ENCODE measurements at regions not wholly inside any gene's neighbourhood (a gene's known extent, or its start where the extent isn't known, plus 50 kb on each side); places are given as distances from the start of the nearest gene placed in this dataset.
"Not testable (repeated sequence)": the region's sequence is repeated elsewhere in the genome, so short reads cannot be mapped to it uniquely, and the experiment has no call there.

GRCh38 chr5:57725658-57726504, 243.3 kb upstream of the ACTBL2 start:
- no peak for DNase-seq

DNA sequence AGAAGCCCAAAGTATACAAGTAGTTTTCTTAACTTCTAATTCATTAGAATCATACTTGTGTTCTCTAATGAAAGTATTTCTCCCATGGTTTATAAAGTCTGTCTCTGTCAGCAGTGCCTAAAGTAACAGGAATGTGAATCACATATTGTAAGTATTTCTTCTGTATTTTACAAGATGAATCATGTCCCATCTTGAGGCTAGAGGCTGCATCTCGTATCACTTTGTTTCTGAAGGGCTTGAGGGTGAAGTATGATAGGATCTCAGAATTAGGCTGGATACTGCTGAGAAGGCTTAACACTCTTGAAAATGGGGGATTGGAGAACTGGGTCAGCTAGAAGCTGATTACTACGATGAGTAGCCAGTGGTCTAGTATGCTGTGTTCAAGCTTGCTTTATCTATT, 242.2 kb upstream of the ACTBL2 start:
- no peak for DNase-seq

DNA sequence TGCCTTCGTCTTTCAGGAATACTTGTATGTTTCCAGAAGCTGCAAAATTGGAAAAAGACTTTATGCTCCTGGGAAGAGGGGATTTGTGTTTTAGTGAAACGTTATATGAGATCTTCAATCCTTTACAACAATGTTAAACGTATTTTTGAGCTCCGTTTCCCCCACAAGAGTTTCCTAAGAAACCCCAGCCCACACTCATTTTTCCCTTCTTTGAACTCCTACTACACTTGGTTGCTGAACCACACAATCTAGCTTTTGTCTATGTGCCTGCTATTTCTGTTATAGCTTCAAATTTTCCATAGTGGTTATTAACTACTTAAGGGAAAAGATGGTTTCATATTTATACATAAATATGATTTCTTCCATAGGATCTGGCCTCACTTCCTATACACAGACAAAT, 238.6 kb upstream of the ACTBL2 start:
- DNase-seq = no peak

- no peak for DNase-seq
These were observed 238.0 kb upstream of the ACTBL2 start for GRCh38 chr5:57720656-57721055.

DNA sequence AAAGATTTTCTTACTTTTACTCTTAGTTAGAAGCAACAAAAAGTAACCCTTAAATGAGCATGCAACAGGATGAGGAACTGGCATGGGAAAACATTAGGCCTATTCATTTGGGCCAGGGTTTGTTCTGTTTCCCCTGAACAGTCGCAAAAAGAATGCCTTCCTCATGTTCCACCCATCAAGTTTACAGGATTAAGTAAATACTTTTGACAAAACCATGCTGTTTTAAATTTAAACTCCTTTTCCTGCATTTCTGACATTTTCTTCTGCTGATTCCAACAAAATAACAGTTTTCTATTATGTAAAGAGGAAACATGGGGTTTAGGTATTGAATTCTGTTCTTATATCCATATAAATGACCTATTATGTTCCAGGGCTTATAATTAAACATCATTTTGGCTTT, 236.6 kb upstream of the ACTBL2 start:
- no peak for DNase-seq

GRCh38 chr5:57718155-57718554, 235.5 kb upstream of the ACTBL2 start:
- no peak for DNase-seq

- no peak for DNase-seq
These were observed 234.9 kb upstream of the ACTBL2 start for GRCh38 chr5:57717555-57717954.

DNA sequence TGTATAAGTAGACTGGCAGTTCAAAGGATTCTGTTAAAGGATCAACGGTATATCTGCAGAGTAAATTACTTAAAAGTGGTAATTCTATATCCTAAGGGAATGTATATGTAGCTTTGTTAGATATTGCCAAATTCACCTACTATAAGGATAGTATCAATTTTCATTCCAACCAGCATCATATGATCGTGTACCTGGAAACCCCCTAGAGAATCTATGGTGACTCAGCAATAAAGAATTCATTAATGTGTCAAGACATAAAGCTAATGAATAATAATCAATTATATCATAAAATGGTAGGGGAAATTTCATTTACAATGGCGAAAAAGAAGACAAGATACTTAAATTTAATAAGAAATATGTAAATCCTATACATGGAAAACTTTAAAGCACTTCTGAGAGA, 234.1 kb upstream of the ACTBL2 start:
- DNase-seq = no peak

DNA sequence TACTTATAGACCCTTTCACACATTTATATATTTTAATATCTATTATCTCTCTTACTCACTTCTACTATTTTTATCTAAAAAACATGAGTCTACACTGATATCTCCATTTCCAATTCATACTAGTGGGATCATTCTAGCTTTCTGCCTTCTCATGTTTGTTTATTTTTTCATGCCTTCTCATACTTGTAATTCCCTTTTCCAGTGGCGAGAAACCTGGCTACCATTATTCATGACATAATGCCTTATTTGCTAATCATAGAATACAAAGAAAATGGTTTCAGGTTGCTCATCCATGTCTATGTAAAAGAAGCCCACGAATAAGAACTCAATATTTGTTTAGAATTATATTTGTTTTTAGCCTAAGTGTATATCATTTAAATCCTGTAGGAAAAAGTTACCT, 232.7 kb upstream of the ACTBL2 start:
- no peak for DNase-seq

GRCh38 chr5:57713535-57713934, 230.9 kb upstream of the ACTBL2 start:
- DNase-seq = not testable (repeated sequence)

GRCh38 chr5:57711946-57712345, 229.3 kb upstream of the ACTBL2 start:
- no peak for DNase-seq

DNA sequence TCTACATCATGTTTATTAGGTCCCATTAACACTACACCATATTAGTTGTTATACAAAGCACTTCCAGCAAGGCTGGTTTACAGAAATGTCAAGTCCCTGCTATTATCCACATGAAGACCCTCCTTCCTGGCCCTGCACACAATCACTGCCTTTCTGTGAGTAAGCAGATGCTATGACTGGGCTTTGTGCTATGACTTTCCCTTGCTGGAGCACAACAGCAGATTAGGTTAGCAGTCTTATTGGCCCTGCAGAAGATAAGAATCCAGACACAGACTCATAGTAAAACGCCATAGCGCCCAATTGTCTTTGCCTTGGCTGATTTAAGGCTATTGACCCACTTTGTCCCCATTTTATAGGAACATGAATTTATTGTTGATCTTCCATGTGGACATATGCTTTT, 228.9 kb upstream of the ACTBL2 start:
- no peak for DNase-seq

DNA sequence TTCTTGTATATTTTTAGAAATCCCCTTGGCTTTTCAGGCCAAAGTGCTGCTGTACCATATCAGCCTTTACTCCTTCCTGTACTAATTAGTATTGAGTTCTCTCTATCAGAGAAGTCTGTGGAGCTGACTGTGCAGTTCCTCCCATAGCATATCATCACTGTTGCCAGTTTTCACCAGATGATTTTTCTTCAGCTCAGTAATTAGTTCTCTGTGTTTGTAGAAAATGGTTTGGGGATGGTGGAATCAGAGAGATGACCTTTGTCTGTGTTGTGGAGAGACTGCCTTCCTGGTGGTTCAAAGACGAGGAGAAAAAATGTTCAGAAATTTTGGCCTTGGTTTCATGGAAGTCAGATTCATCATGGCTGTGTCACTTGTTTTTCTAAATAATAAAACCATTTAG, 227.5 kb upstream of the ACTBL2 start:
- DNase-seq = no peak

GRCh38 chr5:57705769-57706168, 223.2 kb upstream of the ACTBL2 start:
- no peak for DNase-seq

DNA sequence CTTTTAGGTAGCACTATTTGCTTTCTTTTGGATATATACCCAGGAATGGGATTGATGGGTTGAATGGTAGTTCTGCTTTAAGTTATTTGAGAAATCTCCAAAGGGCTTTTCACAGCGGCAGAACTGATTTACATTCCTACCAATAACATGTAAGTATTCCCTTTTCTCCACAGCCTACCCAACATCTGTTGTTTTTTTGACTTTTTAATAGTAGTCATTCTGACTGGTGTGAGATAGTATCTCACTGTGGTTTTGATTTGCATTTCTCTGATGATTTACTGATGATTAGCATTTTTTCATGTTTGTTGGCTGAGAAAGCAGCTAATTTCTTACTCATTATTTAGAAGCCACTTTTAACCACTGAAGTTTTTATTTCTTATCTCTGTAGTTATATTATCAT, 221.1 kb upstream of the ACTBL2 start:
- DNase-seq = no peak

GRCh38 chr5:57700484-57700883, 217.9 kb upstream of the ACTBL2 start:
- DNase-seq = no peak

DNA sequence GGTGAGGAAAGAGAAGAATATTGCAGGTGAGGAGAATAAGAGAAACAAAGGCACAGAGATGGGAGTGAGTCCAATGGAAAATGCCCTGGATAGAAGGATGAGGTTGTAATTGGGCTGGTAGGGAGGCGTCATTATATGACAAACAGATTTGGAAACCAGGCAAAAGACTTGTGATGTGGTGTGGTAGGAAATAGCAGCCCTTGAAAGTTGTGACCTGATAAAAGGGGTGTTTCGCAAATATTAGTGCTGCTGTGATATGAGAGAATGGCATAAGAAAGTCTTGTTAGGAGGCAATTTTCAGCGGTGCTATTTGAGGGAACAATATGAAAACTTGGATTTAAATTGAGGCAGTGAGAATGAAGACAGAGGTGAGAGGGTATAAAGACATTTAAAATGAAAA, 217.5 kb upstream of the ACTBL2 start:
- no peak for DNase-seq

GRCh38 chr5:57698802-57699201, 216.2 kb upstream of the ACTBL2 start:
- no peak for DNase-seq

- no peak for DNase-seq
These were observed 215.5 kb upstream of the ACTBL2 start for GRCh38 chr5:57698086-57698485.

- no peak for DNase-seq
These were observed 214.4 kb upstream of the ACTBL2 start for GRCh38 chr5:57696825-57697570.

DNA sequence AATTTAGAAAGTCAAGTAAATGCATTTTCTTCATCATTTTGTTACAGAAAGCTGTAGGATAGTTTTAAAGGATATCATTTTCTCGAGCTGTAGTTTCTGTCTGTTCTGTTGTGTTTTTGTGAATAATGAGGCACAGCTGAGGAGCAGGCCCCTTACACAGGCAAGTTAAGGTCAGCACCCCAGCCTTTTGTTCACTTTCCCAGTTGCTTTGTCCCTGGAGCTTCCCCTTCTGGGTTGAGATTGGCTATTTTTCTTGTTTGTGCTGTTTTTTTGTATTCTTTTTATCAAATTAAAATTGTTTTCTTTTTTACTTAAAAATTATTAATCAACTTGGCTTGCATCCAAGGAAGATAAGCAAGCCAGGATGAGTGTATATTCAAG, 213.8 kb upstream of the ACTBL2 start:
- DNase-seq = no peak

GRCh38 chr5:57695706-57696388, 213.2 kb upstream of the ACTBL2 start:
- DNase-seq = no peak

DNA sequence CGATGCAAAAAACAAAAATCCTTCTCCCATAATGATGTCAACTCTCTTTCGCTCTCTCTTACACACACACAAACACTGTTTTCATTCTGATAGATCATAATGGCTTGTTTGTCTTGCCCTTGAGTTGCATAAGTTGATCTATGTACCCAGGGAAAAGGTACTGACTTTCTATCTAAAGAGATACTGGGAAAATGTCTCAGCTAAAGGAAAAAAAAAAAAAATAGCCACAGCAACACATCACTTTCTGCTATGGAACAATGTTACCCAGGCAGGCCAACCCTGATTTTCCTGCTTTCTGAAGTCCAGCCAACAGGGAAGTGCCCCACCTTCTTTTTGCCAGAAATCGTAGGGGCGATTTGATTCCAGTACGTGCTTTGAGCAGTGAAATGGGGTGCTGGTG, 212.6 kb upstream of the ACTBL2 start:
- DNase-seq = no peak
